Stimulated activated CD4-positive, alpha-beta T cell treated with anti-CD3 and anti-CD28 coated beads, Interleukin-4, amount 100 ng/mL, for 48 hours (primary cell): ENCODE measurements at regions not wholly inside any gene's neighbourhood (a gene's known extent, or its start where the extent isn't known, plus 50 kb on each side); places are given as distances from the start of the nearest gene placed in this dataset.
"Not testable (repeated sequence)": the region's sequence is repeated elsewhere in the genome, so short reads cannot be mapped to it uniquely, and the experiment has no call there.

Source experiments
- DNase-seq, 2 donors: peaks; one replicate each; pipeline ENCODE4 v3.0.0-alpha.2; 2020; ENCODE audit warnings: low read depth in 2 of 2

- DNase-seq, result no peak
Observed at GRCh38 chr12:24507827-24508226, 441.1 kb downstream of the BCAT1 start.

GRCh38 chr12:24505366-24506015 lies 443.4 kb downstream of the BCAT1 start:
- DNase-seq, result no peak

- not testable (repeated sequence) for DNase-seq
Observed at GRCh38 chr12:24503477-24503876, 445.4 kb downstream of the BCAT1 start.

- no peak for DNase-seq
Observed at GRCh38 chr12:24500831-24501230, 448.1 kb downstream of the BCAT1 start.

- DNase-seq, result no peak
Observed at GRCh38 chr12:24500421-24500820, 448.5 kb downstream of the BCAT1 start.

- DNase-seq, result no peak
Observed at GRCh38 chr12:24499151-24500146, 449.5 kb downstream of the BCAT1 start.

- no peak for DNase-seq
Observed at GRCh38 chr12:24496755-24497154, 452.1 kb downstream of the BCAT1 start.

- DNase-seq, result no peak
Observed at GRCh38 chr12:24494401-24494800, 454.5 kb downstream of the BCAT1 start.

- DNase-seq, result no peak
Observed at GRCh38 chr12:24491968-24492367, 456.9 kb downstream of the BCAT1 start.

GRCh38 chr12:24489939-24490338 lies 459.0 kb downstream of the BCAT1 start:
- no peak for DNase-seq

- DNase-seq, result no peak
Observed at GRCh38 chr12:24488906-24489619, 459.8 kb downstream of the BCAT1 start.

- no peak for DNase-seq
Observed at GRCh38 chr12:24488091-24488596, 460.8 kb downstream of the BCAT1 start.

GRCh38 chr12:24487606-24488005 lies 461.3 kb downstream of the BCAT1 start:
- no peak for DNase-seq

GRCh38 chr12:24483732-24484131 lies 465.2 kb downstream of the BCAT1 start:
- no peak for DNase-seq

- no peak for DNase-seq
Observed at GRCh38 chr12:24482882-24483604, 465.9 kb downstream of the BCAT1 start.

GRCh38 chr12:24482044-24482443 lies 466.9 kb downstream of the BCAT1 start:
- no peak for DNase-seq

- no peak for DNase-seq
Observed at GRCh38 chr12:24480766-24481449, 468.0 kb downstream of the BCAT1 start.

GRCh38 chr12:24479131-24479530 lies 469.8 kb downstream of the BCAT1 start:
- DNase-seq, result no peak

- DNase-seq, result no peak
Observed at GRCh38 chr12:24478254-24478653, 470.6 kb downstream of the BCAT1 start.

- no peak for DNase-seq
Observed at GRCh38 chr12:24476310-24476709, 472.6 kb downstream of the BCAT1 start.

GRCh38 chr12:24475337-24475736 lies 473.6 kb downstream of the BCAT1 start:
- DNase-seq, result no peak
